Raji (cell line): ENCODE measurements at regions not wholly inside any gene's neighbourhood (a gene's known extent, or its start where the extent isn't known, plus 50 kb on each side); places are given as distances from the start of the nearest gene placed in this dataset.

Experiments
- POLR2A ChIP-seq: IDR thresholded peaks from 2 replicates; pipeline ENCODE4 v1.6.1; 2011; ENCODE audit warnings: low read depth, low read length, control low read depth; ENCODE audit not compliant: insufficient read depth

GRCh38 chr3:11717768-11718636, 74.3 kb upstream of the VGLL4 start:
- no peak for TF ChIP-seq POLR2A

GRCh38 chr3:11717301-11717700, 73.6 kb upstream of the VGLL4 start:
- TF ChIP-seq POLR2A = no peak

GRCh38 chr3:11716573-11717290, 73.0 kb upstream of the VGLL4 start:
- TF ChIP-seq POLR2A = no peak

- TF ChIP-seq POLR2A = no peak
Observed at GRCh38 chr3:11713171-11713570, 69.5 kb upstream of the VGLL4 start.

- no peak for TF ChIP-seq POLR2A
Observed at GRCh38 chr3:11712646-11713045, 68.9 kb upstream of the VGLL4 start.

- no peak for TF ChIP-seq POLR2A
Observed at GRCh38 chr3:11711876-11712275, 68.2 kb upstream of the VGLL4 start.

- TF ChIP-seq POLR2A = no peak
Observed at GRCh38 chr3:11709782-11710181, 66.1 kb upstream of the VGLL4 start.

GRCh38 chr3:11706604-11707003, 62.9 kb upstream of the VGLL4 start:
- TF ChIP-seq POLR2A = no peak

GRCh38 chr3:11705049-11705448, 61.3 kb upstream of the VGLL4 start:
- TF ChIP-seq POLR2A = no peak

GRCh38 chr3:11703146-11703545, 59.4 kb upstream of the VGLL4 start:
- TF ChIP-seq POLR2A = no peak

- no peak for TF ChIP-seq POLR2A
Observed at GRCh38 chr3:11699083-11699427, 55.3 kb upstream of the VGLL4 start.

- no peak for TF ChIP-seq POLR2A
Observed at GRCh38 chr3:11698326-11699082, 54.8 kb upstream of the VGLL4 start.

- no peak for TF ChIP-seq POLR2A
Observed at GRCh38 chr3:11697701-11698100, 54.0 kb upstream of the VGLL4 start.

- no peak for TF ChIP-seq POLR2A
Observed at GRCh38 chr3:11696054-11696453, 52.3 kb upstream of the VGLL4 start.
